ELF-1 (cell line): ENCODE measurements at regions not wholly inside any gene's neighbourhood (a gene's known extent, or its start where the extent isn't known, plus 50 kb on each side); places are given as distances from the start of the nearest gene placed in this dataset.
"Not testable (repeated sequence)": the region's sequence is repeated elsewhere in the genome, so short reads cannot be mapped to it uniquely, and the experiment has no call there.

ENCODE experiments used
- DNase-seq: peaks from one replicate; pipeline ENCODE4 v3.0.0-alpha.2; 2016; ENCODE audit warnings: low read depth, low spot score

DNA sequence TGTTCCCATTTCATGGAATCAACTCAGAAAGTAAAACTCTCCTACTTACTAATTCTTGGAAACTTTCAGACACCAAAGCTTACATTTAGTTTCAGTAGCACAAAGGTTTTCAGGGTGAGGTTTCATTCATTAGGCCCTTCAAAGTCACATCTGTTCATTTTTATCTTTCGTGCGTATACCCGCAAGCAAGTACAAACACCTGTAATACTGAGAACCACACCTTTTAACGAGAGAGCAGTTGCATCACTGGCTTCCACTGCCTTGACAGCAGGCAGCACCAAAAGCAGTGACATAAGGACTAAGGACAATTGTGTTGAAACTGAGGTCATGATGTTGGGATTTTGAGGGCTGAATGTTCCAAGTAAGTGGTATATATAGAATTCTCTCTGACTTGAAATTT lies 60.5 kb downstream of the GOLGA6L22 start:
- not testable (repeated sequence) for DNase-seq

DNA sequence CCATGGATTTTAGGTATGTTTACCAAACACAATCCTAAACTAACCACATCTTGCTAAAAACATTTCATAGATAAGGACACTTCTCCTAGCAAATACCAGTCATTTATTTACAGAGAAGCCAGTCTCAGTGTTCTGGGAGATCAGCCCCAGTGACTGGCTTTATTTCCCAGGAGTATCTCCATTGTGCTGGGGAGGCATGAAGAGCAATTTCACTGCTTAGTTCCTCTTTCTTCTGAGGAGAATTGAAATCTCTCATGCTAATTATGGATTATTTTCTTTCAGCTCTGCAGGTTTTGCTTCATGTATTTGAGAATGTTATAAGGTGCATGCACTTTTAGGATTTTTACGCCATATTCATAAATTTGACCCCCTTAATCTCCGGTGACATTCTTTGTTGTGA lies 67.8 kb downstream of the GOLGA6L22 start:
- DNase-seq: not testable (repeated sequence)

DNA sequence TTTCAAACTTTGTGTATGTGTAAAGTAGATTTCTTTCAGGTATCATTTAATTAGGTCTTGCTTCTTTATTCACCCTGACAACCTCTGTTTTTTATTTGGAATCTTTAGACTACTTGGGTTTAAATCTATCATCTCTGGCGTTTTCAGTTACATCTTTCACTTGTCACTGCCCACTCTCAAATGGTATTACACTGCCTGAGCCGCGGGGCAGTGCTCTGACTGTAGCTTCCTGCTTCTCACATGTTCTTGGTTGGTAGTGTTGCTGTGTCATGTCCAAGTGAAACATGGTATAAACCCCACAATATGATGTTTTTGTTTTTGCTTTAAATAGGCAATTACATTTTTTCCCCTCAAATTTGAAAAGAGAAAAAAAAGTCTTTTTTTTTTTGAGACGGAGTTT lies 68.3 kb downstream of the GOLGA6L22 start:
- not testable (repeated sequence) for DNase-seq

DNA sequence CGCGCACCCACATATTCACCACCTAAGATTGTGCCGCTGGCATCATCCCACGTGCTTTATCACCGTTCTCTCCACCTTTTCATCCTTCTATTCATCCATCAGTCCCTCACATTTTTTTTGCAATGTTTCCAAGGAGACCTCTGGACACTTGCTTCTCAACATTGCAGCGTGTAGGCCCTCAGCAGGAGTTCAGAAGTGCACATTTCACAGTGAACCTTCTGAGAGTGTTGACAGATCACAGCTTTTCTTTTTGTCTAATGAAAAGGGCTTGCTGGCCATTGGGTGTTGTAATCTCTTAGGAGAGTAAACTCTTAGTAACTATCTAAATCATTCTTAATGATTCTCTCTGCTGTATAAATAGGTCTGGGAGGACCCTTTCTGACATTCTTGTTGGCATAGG lies 70.5 kb downstream of the GOLGA6L22 start:
- DNase-seq: not testable (repeated sequence)

DNA sequence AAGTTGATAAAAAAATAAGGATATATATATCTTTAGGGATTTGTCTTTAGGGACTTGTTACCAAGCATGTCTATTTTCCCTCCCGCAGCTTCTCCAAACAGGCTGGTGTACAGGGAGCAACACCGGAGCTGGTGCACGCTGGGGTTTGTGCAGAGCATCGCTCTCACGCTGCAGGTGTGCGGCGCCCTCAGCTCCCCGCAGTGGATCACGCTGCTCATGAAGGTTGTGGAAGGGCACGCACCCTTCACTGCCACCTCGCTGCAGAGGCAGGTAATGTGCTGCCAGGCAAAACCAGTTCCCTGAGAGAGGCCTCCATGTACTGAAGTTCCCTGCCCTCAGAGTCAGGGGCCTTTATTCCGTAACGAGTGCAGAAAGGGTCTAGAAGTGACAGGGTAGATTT lies 101.0 kb downstream of the GOLGA6L22 start:
- DNase-seq: not testable (repeated sequence)

DNA sequence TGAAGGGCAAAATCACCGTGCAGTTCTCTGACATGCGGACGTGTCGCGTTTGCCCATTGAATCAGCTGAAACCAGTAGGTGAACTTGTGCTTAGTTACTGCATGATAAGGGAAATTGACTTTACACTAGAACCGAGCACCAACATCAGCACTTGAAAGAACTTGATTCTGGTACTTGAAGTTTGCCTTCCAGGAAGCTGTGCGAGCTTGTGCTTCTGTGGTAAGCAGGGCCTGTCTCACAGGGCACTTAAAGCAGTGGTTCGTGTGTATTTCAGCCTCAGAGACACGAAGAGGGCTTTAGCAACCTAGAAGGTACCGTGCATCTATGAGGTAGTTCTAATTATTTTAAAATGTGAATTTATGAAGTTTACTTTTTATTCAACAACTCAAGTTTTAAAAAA lies 103.0 kb downstream of the GOLGA6L22 start:
- DNase-seq: not testable (repeated sequence)

DNA sequence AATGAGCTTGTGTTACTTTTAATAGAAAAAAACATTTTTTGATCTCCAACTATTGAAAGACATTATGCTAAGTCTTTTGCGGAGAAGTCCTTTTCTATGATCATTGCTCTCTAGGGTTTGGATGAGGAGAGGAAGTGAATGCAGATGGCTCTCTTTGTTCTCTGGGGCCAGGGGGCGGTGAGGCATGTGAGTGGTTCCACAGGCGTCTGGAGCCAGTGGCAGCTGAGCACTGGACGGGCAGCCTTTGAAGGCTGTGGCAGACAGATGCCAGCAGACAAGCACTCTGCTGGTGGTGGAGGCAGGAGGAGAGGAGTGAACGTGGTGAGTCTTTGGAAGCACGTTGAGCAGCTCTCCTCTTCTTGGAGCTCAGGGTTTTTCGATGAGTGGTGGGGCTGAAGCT lies 107.8 kb downstream of the GOLGA6L22 start:
- DNase-seq: not testable (repeated sequence)

DNA sequence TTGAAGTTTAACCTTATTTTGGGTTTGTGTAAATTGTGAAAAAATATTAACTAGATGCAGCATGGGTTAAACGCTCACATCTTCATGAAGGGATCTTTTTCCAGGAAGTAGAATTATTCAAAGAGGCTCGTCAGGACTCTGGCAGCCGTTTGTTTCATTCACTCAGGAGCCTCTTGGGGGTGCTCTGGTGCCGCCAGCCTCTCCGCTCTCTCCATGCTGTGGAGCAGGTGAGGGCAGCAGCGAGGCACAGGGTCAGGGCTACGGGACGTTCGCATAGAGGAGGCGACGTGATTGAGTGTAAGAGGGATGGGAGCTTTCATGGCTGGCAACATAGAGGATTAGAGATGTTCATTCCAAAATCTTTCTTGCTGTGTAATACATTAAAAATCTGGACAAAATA lies 110.8 kb downstream of the GOLGA6L22 start:
- not testable (repeated sequence) for DNase-seq

DNA sequence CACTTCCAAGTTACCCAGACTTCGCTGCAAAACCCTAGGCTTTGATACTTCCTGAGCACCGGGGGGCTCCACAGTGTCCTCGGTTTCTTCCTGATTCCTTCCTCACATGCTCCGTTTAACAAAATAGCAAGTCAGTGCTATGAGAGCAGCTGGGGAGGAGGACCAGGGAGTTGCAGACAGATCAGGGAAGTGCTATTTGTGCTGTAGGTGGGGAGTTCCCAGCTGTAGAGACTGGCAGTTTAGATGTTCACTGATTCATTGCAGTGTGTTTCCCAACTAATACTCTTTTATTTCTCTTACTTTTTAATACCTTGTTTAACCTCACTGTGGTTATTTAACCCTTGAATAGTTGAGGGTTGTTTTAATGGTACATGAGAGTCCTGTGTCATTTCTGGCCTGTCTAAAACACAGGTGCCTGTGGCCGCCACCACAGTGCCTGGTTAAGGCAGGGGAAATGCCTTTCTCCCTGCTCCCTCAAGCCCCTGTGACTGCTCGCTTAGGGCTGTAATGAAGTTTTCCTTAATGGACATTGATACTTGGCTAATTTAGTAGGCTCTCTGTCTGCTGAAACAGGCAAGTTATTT lies 113.5 kb downstream of the GOLGA6L22 start:
- not testable (repeated sequence) for DNase-seq

DNA sequence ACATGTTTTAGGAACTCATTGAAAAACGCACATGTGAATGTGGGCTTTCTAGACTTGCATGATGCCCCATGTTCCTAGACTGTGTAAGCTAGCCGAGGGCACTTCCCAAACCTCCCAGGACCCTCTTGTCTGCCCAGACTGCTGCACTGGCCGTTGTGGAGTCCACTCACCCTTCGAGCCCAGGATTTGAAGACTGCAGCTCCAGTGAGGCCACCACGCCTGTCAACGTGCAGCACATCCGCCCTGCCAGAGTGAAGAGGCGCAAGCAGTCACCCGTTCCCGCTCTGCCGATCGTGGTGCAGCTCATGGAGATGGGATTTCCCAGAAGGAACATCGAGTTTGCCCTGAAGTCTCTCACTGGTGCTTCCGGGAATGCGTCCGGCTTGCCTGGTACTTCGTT lies 114.1 kb downstream of the GOLGA6L22 start:
- not testable (repeated sequence) for DNase-seq

DNA sequence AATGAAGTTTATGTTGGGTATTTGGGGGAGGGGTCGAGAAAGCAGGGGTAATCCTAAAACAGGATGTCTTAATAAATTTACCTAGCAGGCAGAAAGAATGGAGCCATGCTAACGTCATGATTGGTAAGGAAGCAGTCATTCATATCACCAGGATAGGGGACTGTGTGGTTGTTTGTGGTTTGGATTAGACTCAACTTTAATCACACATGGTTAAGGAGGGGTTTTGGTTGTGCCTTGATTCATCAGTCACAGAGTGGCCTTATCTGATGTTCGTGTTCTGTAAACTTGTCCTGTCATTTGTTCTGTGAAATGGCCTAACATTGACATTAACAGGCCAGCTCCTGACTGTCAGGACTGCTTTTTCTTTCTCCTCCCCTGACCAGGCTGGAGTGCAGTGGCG lies 119.1 kb downstream of the GOLGA6L22 start:
- not testable (repeated sequence) for DNase-seq

DNA sequence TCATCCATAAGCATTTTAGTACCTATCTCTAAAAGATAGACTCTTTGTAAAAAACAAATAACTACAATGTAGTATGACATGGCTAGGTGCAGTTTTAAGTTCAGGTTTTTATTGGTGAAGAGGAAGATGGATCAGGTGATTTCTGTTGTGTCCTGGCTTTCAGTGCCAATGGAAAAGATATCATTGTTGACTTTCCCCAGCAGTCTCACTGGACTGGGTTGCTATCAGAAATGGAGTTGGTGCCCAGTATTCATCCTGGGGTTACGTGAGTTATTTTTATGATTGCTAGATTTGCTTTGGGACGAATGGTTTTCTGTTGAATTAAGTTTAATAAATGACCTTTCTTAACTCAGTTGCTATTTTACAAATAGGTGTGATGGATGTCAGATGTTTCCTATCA lies 120.5 kb downstream of the GOLGA6L22 start:
- not testable (repeated sequence) for DNase-seq

DNA sequence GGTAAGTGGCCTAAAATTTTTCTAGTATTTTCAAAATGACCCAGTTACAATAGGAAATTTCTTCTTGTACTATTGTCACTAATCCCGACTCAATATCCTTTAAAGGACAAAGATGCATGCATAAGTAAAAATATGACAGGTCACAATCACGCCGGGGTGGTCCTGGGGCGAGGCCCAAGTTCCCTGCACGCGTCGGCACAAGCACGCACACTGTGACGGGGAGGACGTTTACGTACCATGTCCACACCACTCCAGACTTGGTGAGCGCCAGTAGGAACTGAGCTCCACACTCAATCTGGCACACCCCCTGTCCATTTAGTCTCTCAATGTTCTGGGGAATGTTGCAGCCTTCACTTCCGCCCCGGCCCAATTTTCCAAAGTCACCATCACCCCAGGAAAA lies 128.7 kb downstream of the GOLGA6L22 start:
- not testable (repeated sequence) for DNase-seq

DNA sequence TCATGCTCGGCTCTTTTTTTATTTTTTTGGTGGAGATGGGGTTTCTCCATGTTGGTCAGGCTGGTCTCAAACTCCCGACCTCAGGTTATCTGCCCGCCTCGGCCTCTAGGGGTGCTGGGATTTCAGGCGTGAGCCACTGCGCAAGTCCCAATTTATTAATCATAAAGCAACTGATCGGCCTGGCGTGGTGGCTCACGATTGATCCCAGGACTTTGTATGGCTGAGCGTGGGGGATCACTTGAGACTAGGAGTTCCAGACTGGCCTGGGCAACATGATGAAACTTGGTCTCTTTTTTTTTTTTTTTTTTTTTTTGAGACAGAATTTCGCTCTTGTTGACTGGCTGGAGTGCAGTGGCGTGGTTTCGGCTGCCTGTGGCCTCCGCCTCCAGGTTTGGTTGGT lies 139.8 kb downstream of the GOLGA6L22 start:
- not testable (repeated sequence) for DNase-seq

DNA sequence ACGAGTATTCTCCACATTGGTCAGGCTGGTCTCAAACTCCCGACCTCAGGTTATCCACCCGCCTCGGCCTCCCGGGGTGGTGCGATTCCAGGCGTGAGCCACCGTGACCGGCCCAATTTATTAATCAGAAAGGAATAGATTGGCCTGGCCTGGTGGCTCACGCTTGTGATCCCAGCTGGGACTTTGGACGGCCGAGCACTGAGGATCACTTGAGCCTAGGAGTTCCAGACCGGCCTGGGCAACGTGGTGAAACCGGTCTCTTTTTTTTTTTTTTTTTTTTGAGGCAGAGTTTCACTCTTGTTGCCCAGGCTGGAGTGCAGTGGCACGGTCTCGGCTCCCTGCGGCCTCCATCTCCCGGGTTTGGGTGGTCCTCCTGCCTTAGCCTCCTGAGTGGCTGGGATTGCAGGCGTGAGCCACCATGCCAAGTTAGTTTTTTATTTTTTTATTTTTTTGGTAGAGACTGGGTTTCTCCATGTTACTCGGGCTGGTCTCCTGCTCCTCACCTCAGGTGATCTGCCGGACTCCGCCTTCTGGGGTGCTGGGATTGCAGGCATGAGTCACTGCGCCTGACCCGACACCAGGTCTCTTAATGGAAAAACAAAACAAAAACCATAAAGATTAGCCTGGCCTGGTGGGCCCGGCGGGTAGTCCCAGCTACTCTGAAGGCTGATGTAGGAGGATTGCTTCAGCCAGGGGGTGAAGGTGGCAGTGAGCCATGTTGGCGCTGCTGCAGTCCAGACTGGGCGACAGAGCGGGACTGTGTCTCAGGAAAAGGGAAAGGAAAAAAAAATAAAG lies 141.0 kb downstream of the GOLGA6L22 start:
- DNase-seq: peak; percentile 23

DNA sequence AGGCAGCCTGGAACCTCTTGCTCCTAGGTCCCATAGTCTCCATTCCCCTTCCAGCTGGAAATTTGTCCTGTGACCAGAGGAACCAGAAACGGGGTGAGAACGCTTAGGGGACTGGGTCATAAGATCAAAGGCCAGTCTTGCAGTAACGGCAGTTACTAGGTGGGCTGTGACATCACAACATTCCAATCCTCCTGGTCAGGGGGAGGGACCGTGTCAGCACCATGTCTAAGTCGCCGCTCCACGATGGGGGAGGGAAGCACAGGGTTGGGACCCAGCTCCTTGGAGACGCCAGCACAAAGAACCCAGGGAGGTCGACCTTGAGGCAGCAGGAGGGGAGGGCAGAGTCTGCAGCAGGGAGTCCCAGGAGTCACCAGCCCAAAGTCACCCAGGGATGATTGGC lies 158.3 kb downstream of the GOLGA6L22 start:
- peak; percentile 14 for DNase-seq

DNA sequence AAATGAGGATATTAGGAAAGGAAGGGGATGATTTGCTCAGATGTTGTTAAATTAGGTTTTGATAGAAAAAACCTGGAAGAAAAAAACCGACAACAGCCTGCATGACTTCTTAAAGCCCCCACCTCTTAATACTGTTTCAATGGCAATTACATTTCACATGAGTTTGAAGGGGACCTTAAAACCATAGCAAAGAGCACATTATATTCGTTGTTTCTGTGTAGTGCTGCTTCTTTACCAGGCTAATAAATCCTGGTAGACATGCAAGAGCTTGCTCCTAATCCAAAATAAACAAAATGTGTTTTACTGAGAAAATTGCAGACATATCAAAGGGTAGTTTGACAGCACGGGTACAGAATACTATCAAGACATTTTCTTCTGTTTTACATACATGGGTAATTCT lies 154.7 kb upstream of the NIPA1 start:
- DNase-seq: not testable (repeated sequence)

DNA sequence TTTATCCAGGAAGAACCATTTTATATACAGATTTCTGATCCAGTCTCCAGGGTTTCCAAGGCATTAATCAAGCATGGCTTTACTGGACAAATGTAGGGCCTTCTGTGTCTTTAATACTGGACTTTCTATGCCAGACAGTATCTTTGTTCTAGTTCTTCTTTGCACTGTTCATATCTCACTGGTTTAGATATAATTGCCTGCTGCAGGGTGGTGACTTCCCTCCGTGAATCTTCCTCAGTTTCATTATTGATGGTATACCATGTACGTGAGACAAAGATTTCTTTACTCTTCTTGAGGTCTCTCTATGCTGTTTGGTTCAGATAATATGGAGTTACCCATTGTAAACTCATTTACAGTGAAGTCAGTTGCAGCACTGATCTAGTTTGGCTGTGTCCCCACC lies 146.5 kb upstream of the NIPA1 start:
- DNase-seq: not testable (repeated sequence)

DNA sequence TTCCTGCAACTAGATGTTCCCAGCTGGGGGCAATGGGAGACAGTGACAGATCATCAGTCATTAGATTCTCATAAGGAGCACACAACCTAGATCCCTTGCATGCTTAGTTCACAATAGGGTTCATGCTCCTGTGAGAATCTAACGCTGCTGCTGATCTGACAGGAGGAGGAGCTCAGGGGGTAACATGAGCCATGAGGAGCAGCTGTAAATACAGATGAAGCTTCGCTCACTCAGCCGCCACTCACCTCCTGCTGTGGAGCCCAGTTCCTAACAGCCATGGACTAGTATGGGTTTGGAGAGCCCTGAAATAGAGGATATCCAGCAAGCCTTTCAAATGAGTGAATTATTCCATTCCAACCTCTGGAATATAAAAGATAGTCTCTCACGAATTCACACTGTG lies 137.0 kb upstream of the NIPA1 start:
- DNase-seq: not testable (repeated sequence)

DNA sequence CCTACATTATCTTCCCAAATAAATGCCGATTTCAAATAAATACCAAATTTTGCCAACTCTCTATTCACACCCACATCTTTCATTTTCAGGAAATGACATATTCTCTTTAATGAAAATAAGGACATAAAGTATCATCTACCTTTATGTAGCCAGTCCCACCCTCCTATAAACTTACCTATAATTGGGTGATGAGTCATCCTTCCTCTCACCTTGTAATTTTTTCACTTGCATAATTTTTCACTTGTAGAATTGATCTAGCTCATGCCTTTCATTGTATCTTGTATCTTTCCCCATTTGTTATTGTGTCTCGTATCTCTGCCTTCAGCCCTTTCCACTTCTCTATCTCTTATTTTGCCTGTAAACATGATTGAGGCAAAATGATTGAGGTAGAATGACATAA lies 135.3 kb upstream of the NIPA1 start:
- not testable (repeated sequence) for DNase-seq

DNA sequence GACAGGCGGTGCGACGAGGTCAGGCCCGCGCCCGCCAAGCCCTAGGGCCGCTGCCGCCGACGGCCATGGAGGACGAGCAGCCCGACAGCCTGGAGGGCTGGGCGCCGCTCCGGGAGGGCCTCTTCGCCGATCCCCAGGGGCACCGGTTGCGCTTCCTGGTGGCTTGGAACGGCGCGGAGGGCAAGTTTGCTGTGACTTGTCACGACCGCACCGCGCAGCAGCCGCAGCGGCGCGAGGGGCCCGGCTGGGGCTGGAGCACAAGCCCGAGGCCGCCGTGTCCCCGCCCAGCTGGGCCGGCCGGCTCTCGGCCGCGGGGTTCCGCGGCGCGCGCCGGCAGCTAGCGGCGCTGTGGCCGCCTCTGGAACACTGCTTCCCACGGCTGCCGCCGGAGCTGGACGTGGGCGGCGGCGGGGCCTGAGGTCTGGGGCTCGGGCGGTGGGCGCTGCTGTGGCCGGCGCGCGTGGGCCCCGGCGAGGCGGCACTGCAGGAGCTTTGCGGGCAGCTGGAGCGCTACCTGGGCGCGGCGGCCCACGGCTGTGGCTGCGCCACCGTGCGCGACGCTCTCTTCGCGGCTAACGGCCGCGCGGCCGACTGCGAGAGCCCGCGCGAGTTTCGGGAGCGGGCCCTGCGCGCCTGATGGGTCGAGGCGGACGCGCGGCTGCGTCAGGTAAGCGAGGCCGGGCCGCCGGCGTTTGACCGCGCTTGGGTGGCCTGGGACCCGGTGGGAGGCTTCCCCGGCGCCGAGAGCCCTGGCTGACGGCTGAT lies 122.0 kb upstream of the NIPA1 start:
- peak; percentile 12 for DNase-seq

DNA sequence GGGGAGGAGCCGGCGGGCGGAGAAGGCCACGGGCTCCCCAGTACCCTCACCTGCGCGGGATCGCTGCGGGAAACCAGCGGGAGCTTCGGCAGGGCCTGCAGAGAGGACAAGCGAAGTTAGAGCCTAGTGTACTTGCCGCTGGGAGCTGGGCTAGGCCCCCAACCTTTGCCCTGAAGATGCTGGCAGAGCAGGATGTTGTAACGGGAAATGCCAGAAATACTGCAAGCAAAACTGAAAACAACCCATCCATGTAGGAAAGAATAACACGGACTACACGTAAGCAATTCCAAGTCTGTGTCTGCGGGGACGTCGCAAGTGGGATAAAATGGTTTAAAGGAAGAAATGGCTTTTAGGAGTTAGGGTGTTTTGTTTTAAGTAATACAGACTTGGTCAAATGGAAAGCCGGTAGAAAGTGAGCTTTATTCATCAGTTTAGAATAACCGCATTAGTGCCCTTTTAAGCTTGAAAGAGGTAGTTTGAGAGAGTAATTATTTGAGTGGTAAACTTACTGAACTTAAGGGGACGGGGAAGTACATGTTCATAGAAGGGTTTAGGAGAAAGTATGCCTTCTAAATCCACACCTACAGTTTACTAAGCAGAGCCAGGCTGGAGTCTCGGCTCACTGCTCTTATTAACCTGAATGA lies 121.3 kb upstream of the NIPA1 start:
- peak; percentile 9 for DNase-seq
